Endothelial cell of umbilical vein (primary cell): ENCODE measurements at regions not wholly inside any gene's neighbourhood (a gene's known extent, or its start where the extent isn't known, plus 50 kb on each side); places are given as distances from the start of the nearest gene placed in this dataset.

Experiments used
- CTCF ChIP-seq, 2 donors: IDR thresholded peaks; 1 replicate in 1 of 2; 2 replicates in 1 of 2; pipeline ENCODE4 v1.5.1; 2011; ENCODE audit warnings: low read length in 2 of 2, mild to moderate bottlenecking in 2 of 2, moderate library complexity in 2 of 2, control low read depth in 1 of 2, inconsistent platforms in 1 of 2, low read depth in 1 of 2; ENCODE audit not compliant: insufficient read depth in 1 of 2; ENCODE audit errors: extremely low read depth in 1 of 2
- EZH2 ChIP-seq: IDR thresholded peaks from 2 replicates; pipeline ENCODE4 v1.6.1; 2012; ENCODE audit warnings: borderline replicate concordance, low read depth, mild to moderate bottlenecking, moderate library complexity, low read length, inconsistent platforms; ENCODE audit not compliant: severe bottlenecking
- FOS ChIP-seq: IDR thresholded peaks from 2 replicates; pipeline ENCODE4 v1.6.1; 2011; ENCODE audit warnings: mild to moderate bottlenecking, low read length, moderate library complexity, borderline replicate concordance; ENCODE audit not compliant: insufficient read depth
- MAX ChIP-seq: IDR thresholded peaks from 2 replicates; pipeline ENCODE4 v1.6.1; 2011; ENCODE audit not compliant: insufficient read depth, insufficient read length
- MYC ChIP-seq: IDR thresholded peaks from one replicate; pipeline ENCODE4 v1.6.1; 2011; ENCODE audit warnings: mild to moderate bottlenecking, low read depth, low read length
- POLR2A ChIP-seq: IDR thresholded peaks from 2 replicates; pipeline ENCODE4 v1.6.1; 2012; ENCODE audit warnings: low read depth, mild to moderate bottlenecking, control low read depth, low read length
- POLR2AphosphoS5 ChIP-seq: IDR thresholded peaks from 2 replicates; pipeline ENCODE4 v1.6.1; 2012; ENCODE audit warnings: low read depth, mild to moderate bottlenecking, control low read depth, low read length, moderate library complexity; ENCODE audit not compliant: insufficient read depth

DNA sequence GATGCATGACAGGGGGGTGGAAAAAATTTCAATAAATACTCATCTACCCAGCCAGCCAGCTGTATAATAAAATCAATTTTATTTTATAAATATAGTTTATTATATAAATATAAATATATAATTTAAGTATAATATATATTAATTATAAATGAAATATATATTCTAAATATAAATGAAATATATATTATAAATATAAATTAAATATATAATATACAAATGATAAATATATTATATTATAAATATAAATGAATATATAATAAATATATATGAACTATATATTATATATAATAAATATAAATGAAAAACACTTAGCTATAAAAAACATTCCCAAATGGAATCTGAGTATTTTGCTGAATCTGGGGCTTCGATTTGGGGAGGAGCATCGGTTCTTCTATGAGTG lies 79.4 kb upstream of the CDCA7L start:
- no peak for TF ChIP-seq EZH2
- no peak for TF ChIP-seq MAX
- no peak for TF ChIP-seq POLR2A
- no peak for TF ChIP-seq CTCF (IDR thresholded peaks at IDR 0.05; ENCODE audit: extremely low read depth in 1 of 2, insufficient read depth in 1 of 2, low read depth in 1 of 2, low read length in 2 of 2)
- TF ChIP-seq POLR2AphosphoS5 = no peak
- TF ChIP-seq FOS = no peak
- TF ChIP-seq MYC = no peak
